K562 (cell line): ENCODE measurements at regions not wholly inside any gene's neighbourhood (a gene's known extent, or its start where the extent isn't known, plus 50 kb on each side); places are given as distances from the start of the nearest gene placed in this dataset.

ENCODE experiments used
- ATF2 ChIP-seq: sonication (generic); formaldehyde crosslinking; IDR thresholded peaks from 2 replicates; pipeline ENCODE4 v1.8.1; 2022; ENCODE audit warnings: missing genetic modification reagents
- ILF3 ChIP-seq: fragments of 450-650 bp; IDR thresholded peaks from 2 replicates; pipeline ENCODE4 v1.6.1; 2018; ENCODE audit warnings: antibody characterized with exemption, mild to moderate bottlenecking, moderate library complexity, borderline replicate concordance
- MEIS2 ChIP-seq: fragments of 450-650 bp; IDR thresholded peaks from 2 replicates; pipeline ENCODE4 v1.6.1; 2014; ENCODE audit warnings: mild to moderate bottlenecking; ENCODE audit not compliant: partially characterized antibody
- MYNN ChIP-seq, 2 experiments: sonication (generic); formaldehyde crosslinking in 1 of 2; IDR thresholded peaks; 2 replicates each; pipeline versions ENCODE4 v1.5.0 to v1.6.1; 2016 to 2020; ENCODE audit warnings: antibody characterized with exemption in 1 of 2, missing genetic modification reagents in 1 of 2
- POLR2G ChIP-seq: fragments of 200-400 bp; formaldehyde crosslinking; IDR thresholded peaks from 2 replicates; pipeline ENCODE4 v1.6.1; 2017; ENCODE audit warnings: low read depth, mild to moderate bottlenecking, antibody characterized with exemption, low read length, moderate library complexity
- RUNX1 ChIP-seq: sonication (generic); IDR thresholded peaks from 2 replicates; pipeline ENCODE4 v1.6.1; 2016; ENCODE audit warnings: antibody characterized with exemption, low read depth
- ZBTB7A ChIP-seq: IDR thresholded peaks from 2 replicates; pipeline ENCODE4 v1.6.1; 2011; ENCODE audit warnings: low read depth, mild to moderate bottlenecking, low read length, moderate library complexity, borderline replicate concordance; ENCODE audit not compliant: control insufficient read depth
- ZMIZ1 ChIP-seq, 2 experiments: fragments of 150-350 bp in 1 of 2; IDR thresholded peaks; 2 replicates each; pipeline ENCODE4 v1.6.1; 2012 to 2016; ENCODE audit warnings: low read depth in 2 of 2, low read length in 2 of 2, mild to moderate bottlenecking in 1 of 2, moderate library complexity in 1 of 2
- ZNF12 ChIP-seq: sonication (generic); formaldehyde crosslinking; IDR thresholded peaks from 2 replicates; pipeline ENCODE4 v1.4.0; 2020; ENCODE audit warnings: mild to moderate bottlenecking, missing genetic modification reagents
- ZNF184 ChIP-seq: sonication (generic); formaldehyde crosslinking; IDR thresholded peaks from 2 replicates; pipeline ENCODE4 v1.5.0; 2020; ENCODE audit warnings: missing genetic modification reagents
- ZNF280A ChIP-seq: fragments of 450-650 bp; IDR thresholded peaks from 2 replicates; pipeline ENCODE4 v1.6.1; 2018; ENCODE audit warnings: mild to moderate bottlenecking, low read depth; ENCODE audit not compliant: partially characterized antibody
- ZNF778 ChIP-seq: fragments of 450-650 bp; formaldehyde crosslinking; IDR thresholded peaks from 2 replicates; pipeline ENCODE4 v1.4.0; 2020; ENCODE audit warnings: mild to moderate bottlenecking, moderate library complexity
- ZNF780A ChIP-seq: fragments of 250-450 bp; sonication (Bioruptor Pico); IDR thresholded peaks from 2 replicates; pipeline ENCODE4 v1.5.0; 2021; ENCODE audit warnings: mild to moderate bottlenecking
- ZZZ3 ChIP-seq: fragments of 450-650 bp; IDR thresholded peaks from 2 replicates; pipeline ENCODE4 v1.6.1; 2016; ENCODE audit warnings: antibody characterized with exemption, mild to moderate bottlenecking, moderate library complexity
- TF ChIP-seq, protein P1 (sequence below): fragments of 450-650 bp; IDR thresholded peaks from 2 replicates; pipeline ENCODE4 v1.6.1; 2017; ENCODE audit warnings: antibody characterized with exemption
- TF ChIP-seq, protein P2 (sequence below): IDR thresholded peaks from 3 replicates; pipeline ENCODE4 v1.6.1; 2011; ENCODE audit warnings: borderline replicate concordance, mild to moderate bottlenecking, moderate library complexity; ENCODE audit not compliant: insufficient read length; ENCODE audit errors: extremely low read depth

DNA sequence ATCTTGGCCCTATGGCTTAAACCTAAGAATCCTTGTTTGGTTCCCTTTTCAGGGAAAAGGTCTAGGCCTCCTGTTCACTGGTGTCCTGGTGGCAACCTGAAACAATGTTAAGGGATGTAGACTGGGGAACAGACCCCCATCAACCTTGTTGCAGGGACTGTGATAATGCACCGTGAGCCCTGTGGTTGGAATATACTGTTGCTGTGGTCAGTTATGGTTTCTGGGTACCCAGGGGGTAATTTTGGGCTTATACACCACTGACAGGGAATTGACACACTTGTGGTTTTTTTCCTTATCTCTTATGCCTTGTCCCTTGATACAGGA lies 64.0 kb upstream of the WDR1 start (continued):
- no peak for TF ChIP-seq ZNF12 (CRISPR knock-in tag)
- TF ChIP-seq ZNF280A = no peak
- no peak for TF ChIP-seq ZMIZ1 (IDR thresholded peaks at IDR 0.05; ENCODE audit: low read depth in 2 of 2, low read length in 2 of 2)
- TF ChIP-seq MYNN (IDR thresholded peaks at IDR 0.05) = no peak
- TF ChIP-seq MYNN (CRISPR knock-in tag; IDR thresholded peaks at IDR 0.05) = no peak
- peak; percentile 43 for TF ChIP-seq RUNX1
- TF ChIP-seq ZNF778 (CRISPR knock-in tag) = no peak
- TF ChIP-seq ZNF184 (CRISPR knock-in tag) = no peak
- TF ChIP-seq ILF3 = no peak
- TF ChIP-seq POLR2G = no peak; the same call in 1 of the 2 replicates
- TF ChIP-seq ZZZ3 = no peak
- no peak for TF ChIP-seq ZNF780A (CRISPR knock-in tag)
- TF ChIP-seq ZBTB7A = peak; percentile 26; the same call in 1 of the 2 replicates
- TF ChIP-seq MEIS2 = no peak
- TF ChIP-seq, protein P1, sequence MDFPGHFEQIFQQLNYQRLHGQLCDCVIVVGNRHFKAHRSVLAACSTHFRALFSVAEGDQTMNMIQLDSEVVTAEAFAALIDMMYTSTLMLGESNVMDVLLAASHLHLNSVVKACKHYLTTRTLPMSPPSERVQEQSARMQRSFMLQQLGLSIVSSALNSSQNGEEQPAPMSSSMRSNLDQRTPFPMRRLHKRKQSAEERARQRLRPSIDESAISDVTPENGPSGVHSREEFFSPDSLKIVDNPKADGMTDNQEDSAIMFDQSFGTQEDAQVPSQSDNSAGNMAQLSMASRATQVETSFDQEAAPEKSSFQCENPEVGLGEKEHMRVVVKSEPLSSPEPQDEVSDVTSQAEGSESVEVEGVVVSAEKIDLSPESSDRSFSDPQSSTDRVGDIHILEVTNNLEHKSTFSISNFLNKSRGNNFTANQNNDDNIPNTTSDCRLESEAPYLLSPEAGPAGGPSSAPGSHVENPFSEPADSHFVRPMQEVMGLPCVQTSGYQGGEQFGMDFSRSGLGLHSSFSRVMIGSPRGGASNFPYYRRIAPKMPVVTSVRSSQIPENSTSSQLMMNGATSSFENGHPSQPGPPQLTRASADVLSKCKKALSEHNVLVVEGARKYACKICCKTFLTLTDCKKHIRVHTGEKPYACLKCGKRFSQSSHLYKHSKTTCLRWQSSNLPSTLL = no peak
- TF ChIP-seq, protein P2, sequence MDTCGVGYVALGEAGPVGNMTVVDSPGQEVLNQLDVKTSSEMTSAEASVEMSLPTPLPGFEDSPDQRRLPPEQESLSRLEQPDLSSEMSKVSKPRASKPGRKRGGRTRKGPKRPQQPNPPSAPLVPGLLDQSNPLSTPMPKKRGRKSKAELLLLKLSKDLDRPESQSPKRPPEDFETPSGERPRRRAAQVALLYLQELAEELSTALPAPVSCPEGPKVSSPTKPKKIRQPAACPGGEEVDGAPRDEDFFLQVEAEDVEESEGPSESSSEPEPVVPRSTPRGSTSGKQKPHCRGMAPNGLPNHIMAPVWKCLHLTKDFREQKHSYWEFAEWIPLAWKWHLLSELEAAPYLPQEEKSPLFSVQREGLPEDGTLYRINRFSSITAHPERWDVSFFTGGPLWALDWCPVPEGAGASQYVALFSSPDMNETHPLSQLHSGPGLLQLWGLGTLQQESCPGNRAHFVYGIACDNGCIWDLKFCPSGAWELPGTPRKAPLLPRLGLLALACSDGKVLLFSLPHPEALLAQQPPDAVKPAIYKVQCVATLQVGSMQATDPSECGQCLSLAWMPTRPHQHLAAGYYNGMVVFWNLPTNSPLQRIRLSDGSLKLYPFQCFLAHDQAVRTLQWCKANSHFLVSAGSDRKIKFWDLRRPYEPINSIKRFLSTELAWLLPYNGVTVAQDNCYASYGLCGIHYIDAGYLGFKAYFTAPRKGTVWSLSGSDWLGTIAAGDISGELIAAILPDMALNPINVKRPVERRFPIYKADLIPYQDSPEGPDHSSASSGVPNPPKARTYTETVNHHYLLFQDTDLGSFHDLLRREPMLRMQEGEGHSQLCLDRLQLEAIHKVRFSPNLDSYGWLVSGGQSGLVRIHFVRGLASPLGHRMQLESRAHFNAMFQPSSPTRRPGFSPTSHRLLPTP = no peak
- no peak for TF ChIP-seq ATF2 (CRISPR knock-in tag)
